ENCODE measurements at regions not wholly inside any gene's neighbourhood (a gene's known extent, or its start where the extent isn't known, plus 50 kb on each side); places are given as distances from the start of the nearest gene placed in this dataset.

DNA sequence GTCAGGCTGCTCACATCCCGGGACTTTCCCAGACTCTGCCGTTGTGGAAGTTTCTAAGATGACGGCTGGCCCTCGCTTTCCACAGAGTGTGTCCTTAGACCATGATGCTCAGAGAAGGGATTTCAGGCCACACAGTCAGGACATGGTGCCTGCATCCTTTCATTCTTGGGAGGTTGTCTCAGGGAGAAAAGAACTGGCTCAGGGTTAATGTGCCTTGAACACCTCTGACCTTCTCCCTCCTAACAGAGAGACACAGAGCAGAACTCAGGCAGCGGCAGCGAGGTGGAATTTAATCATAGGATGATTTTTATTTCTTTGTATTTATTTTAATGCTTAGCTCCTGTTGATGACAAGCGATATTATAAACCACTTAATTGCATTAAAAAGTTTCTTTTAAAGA lies 96.9 kb upstream of the ATP2B2 start:
- TF ChIP-seq, protein P1, sequence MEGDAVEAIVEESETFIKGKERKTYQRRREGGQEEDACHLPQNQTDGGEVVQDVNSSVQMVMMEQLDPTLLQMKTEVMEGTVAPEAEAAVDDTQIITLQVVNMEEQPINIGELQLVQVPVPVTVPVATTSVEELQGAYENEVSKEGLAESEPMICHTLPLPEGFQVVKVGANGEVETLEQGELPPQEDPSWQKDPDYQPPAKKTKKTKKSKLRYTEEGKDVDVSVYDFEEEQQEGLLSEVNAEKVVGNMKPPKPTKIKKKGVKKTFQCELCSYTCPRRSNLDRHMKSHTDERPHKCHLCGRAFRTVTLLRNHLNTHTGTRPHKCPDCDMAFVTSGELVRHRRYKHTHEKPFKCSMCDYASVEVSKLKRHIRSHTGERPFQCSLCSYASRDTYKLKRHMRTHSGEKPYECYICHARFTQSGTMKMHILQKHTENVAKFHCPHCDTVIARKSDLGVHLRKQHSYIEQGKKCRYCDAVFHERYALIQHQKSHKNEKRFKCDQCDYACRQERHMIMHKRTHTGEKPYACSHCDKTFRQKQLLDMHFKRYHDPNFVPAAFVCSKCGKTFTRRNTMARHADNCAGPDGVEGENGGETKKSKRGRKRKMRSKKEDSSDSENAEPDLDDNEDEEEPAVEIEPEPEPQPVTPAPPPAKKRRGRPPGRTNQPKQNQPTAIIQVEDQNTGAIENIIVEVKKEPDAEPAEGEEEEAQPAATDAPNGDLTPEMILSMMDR (IDR thresholded peaks at IDR 0.05; ENCODE audit: control insufficient read depth, extremely low read depth, insufficient read depth): no peak
- no peak overlapping the region for H3K4me3 ChIP-seq (ENCODE audit: low read depth, low read length)
- DNase-seq (ENCODE audit: low read depth): no peak

DNA sequence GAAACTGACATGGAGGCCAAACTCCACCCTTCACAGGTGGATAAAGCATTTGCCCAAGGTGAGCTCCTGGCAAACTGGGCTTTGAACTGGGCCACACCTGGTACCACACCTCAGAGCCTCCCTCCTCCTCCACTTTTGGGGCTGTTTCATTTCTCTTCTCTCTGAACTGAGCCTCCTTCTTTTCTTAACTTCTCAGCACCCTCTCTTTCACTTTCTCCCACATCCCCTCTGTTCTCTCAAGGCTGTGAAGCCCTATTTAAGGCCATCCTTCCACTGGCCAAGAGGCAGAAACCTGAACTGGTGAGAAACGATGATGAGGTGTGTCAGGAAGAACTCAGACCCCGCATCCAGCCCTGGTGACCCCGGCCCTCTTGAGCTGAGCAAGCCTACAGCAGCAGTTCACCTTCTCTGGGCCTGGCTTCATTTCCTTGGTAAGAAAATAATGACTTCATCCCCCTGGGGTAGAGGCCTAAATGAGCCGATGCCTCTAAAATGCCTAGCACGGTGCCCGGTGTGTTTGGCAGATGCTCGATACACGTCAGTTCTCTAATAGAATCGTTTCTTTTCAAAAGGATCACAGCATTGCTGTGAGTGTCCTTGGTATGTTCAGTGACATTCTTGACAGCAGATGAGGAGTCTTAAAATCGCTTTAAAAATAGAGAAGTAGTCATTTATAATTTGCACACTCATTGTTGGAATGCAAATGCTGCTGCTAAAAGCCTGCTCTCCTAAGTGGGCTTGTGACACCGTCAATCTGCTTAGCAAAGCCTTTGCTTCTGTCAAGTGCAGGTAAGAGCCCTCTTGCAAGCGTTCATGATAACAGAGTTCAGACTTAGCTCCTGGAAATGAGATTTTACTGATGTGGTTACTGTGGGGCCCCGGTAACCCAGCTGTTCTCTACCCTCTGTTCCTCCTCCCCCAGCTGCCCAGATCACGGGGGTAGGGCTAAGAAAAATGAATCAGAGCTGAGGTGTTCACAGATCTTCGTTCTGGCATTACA lies 97.7 kb upstream of the ATP2B2 start:
- H3K4me3 ChIP-seq (ENCODE audit: low read depth, low read length): no peak overlapping the region
- TF ChIP-seq, protein P1 (IDR thresholded peaks at IDR 0.05; ENCODE audit: control insufficient read depth, extremely low read depth, insufficient read depth): no peak
- no peak for DNase-seq (ENCODE audit: low read depth)

DNA sequence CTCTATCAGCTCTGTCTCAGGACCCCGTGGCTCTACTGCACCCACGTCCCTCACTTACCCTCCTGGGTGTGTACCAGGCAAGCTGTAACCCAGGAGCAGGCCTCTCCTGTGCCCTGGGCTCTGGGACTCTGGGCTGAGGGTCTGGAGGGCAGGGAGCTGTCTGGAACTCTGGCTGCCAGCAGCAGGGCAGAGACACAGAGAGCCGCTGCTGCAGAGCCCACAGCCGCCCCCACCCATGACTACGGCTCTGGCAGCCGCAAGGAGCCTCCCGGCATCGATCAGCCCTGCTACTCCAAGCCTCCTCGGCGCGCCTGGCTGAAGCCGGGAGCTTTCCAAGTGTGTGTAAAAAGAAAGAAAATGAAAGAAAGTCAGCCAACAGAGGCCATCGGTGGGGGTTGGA lies 103.7 kb upstream of the ATP2B2 start:
- H3K4me3 ChIP-seq (ENCODE audit: low read depth, low read length): no peak overlapping the region
- DNase-seq (ENCODE audit: low read depth): no peak
- TF ChIP-seq, protein P1 (IDR thresholded peaks at IDR 0.05; ENCODE audit: control insufficient read depth, extremely low read depth, insufficient read depth): no peak

DNA sequence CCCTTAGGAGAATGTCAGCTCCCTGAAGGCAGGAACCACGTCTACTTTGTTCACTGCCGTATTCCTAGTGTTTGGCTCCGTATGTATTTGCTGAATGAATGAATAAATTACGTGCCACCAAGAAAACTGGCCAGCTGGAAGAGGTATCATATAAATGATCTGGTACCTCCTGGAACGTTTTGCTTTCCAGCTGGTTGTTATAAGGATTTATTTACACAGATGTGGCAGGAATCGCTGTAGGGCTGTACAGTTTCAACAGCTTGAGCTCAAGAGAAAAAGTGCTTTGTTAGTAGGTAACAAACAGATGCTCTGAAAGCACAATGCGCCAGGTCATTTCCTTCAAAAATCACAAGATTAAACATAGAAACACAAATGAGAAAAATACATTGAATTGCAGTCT lies 108.8 kb upstream of the ATP2B2 start:
- no peak for DNase-seq (ENCODE audit: low read depth)
- TF ChIP-seq, protein P1 (IDR thresholded peaks at IDR 0.05; ENCODE audit: control insufficient read depth, extremely low read depth, insufficient read depth): no peak
- no peak overlapping the region for H3K4me3 ChIP-seq (ENCODE audit: low read depth, low read length)

DNA sequence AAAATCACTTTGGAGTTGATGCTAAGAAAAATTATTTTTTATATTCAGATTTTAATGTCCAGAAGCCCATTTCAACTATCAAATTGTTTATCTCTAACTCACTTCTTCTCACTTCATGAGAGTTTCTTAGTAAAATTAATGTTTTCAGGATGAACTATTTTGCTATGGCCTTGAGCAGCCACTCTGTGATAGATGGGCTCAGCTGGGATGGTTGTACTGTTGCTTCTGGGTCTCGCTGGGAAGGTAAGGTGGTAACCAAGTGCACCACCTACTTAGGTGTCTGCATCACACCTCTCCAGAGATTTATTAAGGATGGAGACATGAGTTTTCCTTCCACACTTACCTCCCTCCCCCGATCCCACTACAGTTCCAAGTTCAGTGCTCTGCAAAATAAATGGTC lies 110.3 kb upstream of the ATP2B2 start:
- DNase-seq (ENCODE audit: low read depth): no peak
- no peak overlapping the region for H3K4me3 ChIP-seq (ENCODE audit: low read depth, low read length)
- TF ChIP-seq, protein P1 (IDR thresholded peaks at IDR 0.05; ENCODE audit: control insufficient read depth, extremely low read depth, insufficient read depth): no peak

DNA sequence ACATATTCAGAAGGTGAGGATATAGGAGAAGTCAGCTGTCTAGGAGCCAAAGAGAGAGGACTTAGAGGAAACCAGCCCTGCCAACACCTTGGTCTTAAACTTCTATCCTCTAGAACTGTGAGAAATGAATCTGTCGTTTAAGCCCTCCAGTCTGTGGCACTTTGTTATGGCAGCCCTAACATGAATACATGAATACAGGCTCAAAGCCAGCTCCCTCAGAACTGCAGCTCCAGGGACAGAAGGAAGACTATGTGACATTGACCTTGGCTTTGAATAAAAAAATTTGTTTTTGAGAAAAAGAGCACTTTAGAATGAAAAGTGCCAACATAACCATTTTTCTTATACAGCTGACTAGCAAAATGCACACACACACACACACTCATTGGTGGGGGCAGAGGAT lies 110.9 kb upstream of the ATP2B2 start:
- no peak overlapping the region for H3K4me3 ChIP-seq (ENCODE audit: low read depth, low read length)
- TF ChIP-seq, protein P1 (IDR thresholded peaks at IDR 0.05; ENCODE audit: control insufficient read depth, extremely low read depth, insufficient read depth): no peak
- DNase-seq (ENCODE audit: low read depth): no peak

Data from LNCaP clone FGC (cell line).